Fibroblast of the aortic adventitia (primary cell): ENCODE measurements at regions not wholly inside any gene's neighbourhood (a gene's known extent, or its start where the extent isn't known, plus 50 kb on each side); places are given as distances from the start of the nearest gene placed in this dataset.

Experiments
- DNase-seq: peaks from one replicate; pipeline ENCODE4 v3.0.0-alpha.2; 2010; ENCODE audit warnings: low read depth
- H3K4me3 ChIP-seq: 2 replicates; pipeline ENCODE4 v1.5.1; 2011; ENCODE audit warnings: low read depth, mild to moderate bottlenecking, control low read depth, low read length, moderate library complexity
- CTCF ChIP-seq: IDR thresholded peaks from 2 replicates; pipeline ENCODE4 v1.5.1; 2011; ENCODE audit warnings: mild to moderate bottlenecking, low read length, control low read depth, inconsistent platforms; ENCODE audit not compliant: insufficient read depth

- DNase-seq: no peak
- TF ChIP-seq CTCF: no peak
- H3K4me3 ChIP-seq: no peak overlapping the region
These were observed 95.3 kb upstream of the NR3C1 start for GRCh38 chr5:143498821-143499220.

GRCh38 chr5:143497749-143498148 is 94.3 kb upstream of the NR3C1 start:
- no peak overlapping the region for H3K4me3 ChIP-seq
- no peak for DNase-seq
- no peak for TF ChIP-seq CTCF

GRCh38 chr5:143496943-143497342 is 93.5 kb upstream of the NR3C1 start:
- no peak for TF ChIP-seq CTCF
- DNase-seq: no peak

GRCh38 chr5:143495821-143496275 is 92.4 kb upstream of the NR3C1 start:
- no peak for TF ChIP-seq CTCF
- H3K4me3 ChIP-seq: no peak overlapping the region
- peak; percentile 80 for DNase-seq

More at GRCh38 chr5:143496943-143497342, 93.5 kb upstream of the NR3C1 start:
- H3K4me3 ChIP-seq: no peak overlapping the region

GRCh38 chr5:143495110-143495509 is 91.6 kb upstream of the NR3C1 start:
- H3K4me3 ChIP-seq: no peak overlapping the region
- DNase-seq: peak; percentile 69

GRCh38 chr5:143494595-143494994 is 91.1 kb upstream of the NR3C1 start:
- no peak for DNase-seq
- no peak overlapping the region for H3K4me3 ChIP-seq
- TF ChIP-seq CTCF: no peak

More at GRCh38 chr5:143495110-143495509, 91.6 kb upstream of the NR3C1 start:
- TF ChIP-seq CTCF: no peak

GRCh38 chr5:143494162-143494561 is 90.7 kb upstream of the NR3C1 start:
- peak; percentile 89 for DNase-seq
- no peak overlapping the region for H3K4me3 ChIP-seq
- no peak for TF ChIP-seq CTCF
